CD14-positive monocyte (primary cell): ENCODE measurements at regions not wholly inside any gene's neighbourhood (a gene's known extent, or its start where the extent isn't known, plus 50 kb on each side); places are given as distances from the start of the nearest gene placed in this dataset.

ENCODE experiments used
- DNase-seq, 3 donors: peaks; one replicate each; pipeline ENCODE4 v3.0.0-alpha.2; 2011 to 2022
- H2AFZ ChIP-seq: 2 replicates; pipeline ENCODE4 v1.6.0; 2012; ENCODE audit warnings: mild to moderate bottlenecking, low read depth, low read length, inconsistent platforms; ENCODE audit not compliant: insufficient read depth, poor library complexity, severe bottlenecking
- H3K27ac ChIP-seq, 2 donors: 1 replicate in 1 of 2; 2 replicates in 1 of 2; pipeline ENCODE4 v1.5.1; 2012 to 2013; ENCODE audit warnings: low read length in 2 of 2, control low read depth in 1 of 2, inconsistent platforms in 1 of 2, low read depth in 1 of 2, mild to moderate bottlenecking in 1 of 2
- H3K27me3 ChIP-seq, 2 donors: one replicate each; pipeline versions ENCODE4 v1.6.0 to v1.6.1; 2011 to 2013; ENCODE audit warnings: low read length in 2 of 2; ENCODE audit not compliant: control insufficient read depth in 2 of 2, insufficient read depth in 2 of 2
- H3K36me3 ChIP-seq, 2 donors: replicated peaks in 1 of 2; 1 replicate in 1 of 2; 2 replicates in 1 of 2; pipeline versions ENCODE4 v1.5.1 to v1.6.1; 2012 to 2013; ENCODE audit warnings: low read length in 2 of 2, control low read depth in 1 of 2, inconsistent platforms in 1 of 2, mild to moderate bottlenecking in 1 of 2; ENCODE audit not compliant: insufficient read depth in 2 of 2, control insufficient read depth in 1 of 2
- H3K4me1 ChIP-seq, 2 donors: 1 replicate in 1 of 2; 2 replicates in 1 of 2; pipeline versions ENCODE4 v1.5.1 to v1.6.1; 2012 to 2013; ENCODE audit warnings: low read length in 2 of 2, control low read depth in 1 of 2, inconsistent platforms in 1 of 2, mild to moderate bottlenecking in 1 of 2, moderate library complexity in 1 of 2; ENCODE audit not compliant: insufficient read depth in 2 of 2, control insufficient read depth in 1 of 2
- H3K4me2 ChIP-seq: replicated peaks from 2 replicates; pipeline ENCODE3; 2012; ENCODE audit warnings: low read length, moderate library complexity, mild to moderate bottlenecking; ENCODE audit not compliant: poor library complexity, severe bottlenecking; ENCODE audit errors: extremely low read depth
- H3K4me3 ChIP-seq, 3 experiments: fragments of 200-600 bp in 1 of 3; sonication (generic) in 1 of 3; replicated peaks in 1 of 3; 1 replicate in 2 of 3; 2 replicates in 1 of 3; pipeline ENCODE4 v1.5.1; 2011 to 2013; ENCODE audit warnings: low read length in 3 of 3, mild to moderate bottlenecking in 3 of 3, control low read depth in 2 of 3, low read depth in 2 of 3, inconsistent platforms in 1 of 3, moderate library complexity in 1 of 3
- H3K79me2 ChIP-seq: 2 replicates; pipeline ENCODE4 v1.6.0; 2012; ENCODE audit warnings: mild to moderate bottlenecking, control low read depth, inconsistent platforms, low read length, moderate library complexity; ENCODE audit not compliant: insufficient read depth
- H3K9ac ChIP-seq: 2 replicates; pipeline ENCODE4 v1.6.0; 2017; ENCODE audit warnings: low read length, mild to moderate bottlenecking; ENCODE audit not compliant: insufficient read depth, poor library complexity, severe bottlenecking
- H3K9me3 ChIP-seq, 2 donors: replicated peaks in 1 of 2; 1 replicate in 1 of 2; 2 replicates in 1 of 2; pipeline versions ENCODE4 v1.5.1 to v1.6.1; 2012 to 2013; ENCODE audit warnings: low read length in 2 of 2, control low read depth in 1 of 2; ENCODE audit not compliant: control insufficient read depth in 1 of 2, insufficient read depth in 1 of 2
- H4K20me1 ChIP-seq: 2 replicates; pipeline ENCODE4 v1.6.0; 2012; ENCODE audit warnings: mild to moderate bottlenecking, low read length, control low read depth, moderate library complexity; ENCODE audit not compliant: insufficient read depth
- H3K27ac Mint-ChIP-seq, 7 donors: one replicate each; pipeline ENCODE4 v1.8.0; 2020; ENCODE audit warnings: mild to moderate bottlenecking in 7 of 7, mixed read lengths in 7 of 7, moderate library complexity in 6 of 7, inconsistent platforms in 2 of 7
- H3K27me3 Mint-ChIP-seq, 3 donors: one replicate each; pipeline ENCODE4 v1.8.0; 2021 to 2022; ENCODE audit warnings: low read depth in 3 of 3, mild to moderate bottlenecking in 3 of 3, mixed read lengths in 3 of 3, moderate library complexity in 3 of 3, inconsistent platforms in 1 of 3
- H3K36me3 Mint-ChIP-seq, 2 donors: one replicate each; pipeline ENCODE4 v1.8.0; 2020; ENCODE audit warnings: mixed read lengths in 2 of 2, inconsistent platforms in 1 of 2, mild to moderate bottlenecking in 1 of 2
- H3K4me1 Mint-ChIP-seq: one replicate; pipeline ENCODE4 v1.8.0; 2020; ENCODE audit warnings: mild to moderate bottlenecking, mixed read lengths
- H3K4me3 Mint-ChIP-seq, 2 donors: one replicate each; pipeline ENCODE4 v1.8.0; 2020; ENCODE audit warnings: mild to moderate bottlenecking in 2 of 2, mixed read lengths in 2 of 2, moderate library complexity in 1 of 2
- H3K9me3 Mint-ChIP-seq, 7 donors: one replicate each; pipeline ENCODE4 v1.8.0; 2020 to 2022; ENCODE audit warnings: mixed read lengths in 7 of 7, mild to moderate bottlenecking in 6 of 7, moderate library complexity in 6 of 7, inconsistent platforms in 2 of 7
- WGBS: methylation state at CpG from one replicate; pipeline ENCODE4 v1.1.5; 2013; ENCODE audit warnings: missing lambda C conversion rate; ENCODE audit not compliant: insufficient coverage; 5-methylcytosine and 5-hydroxymethylcytosine counted together
- intact Hi-C, 2 donors: fragments of 100-400 bp; cut with micrococcal nuclease; formaldehyde crosslinking; loops; one replicate each; pipeline versions ENCODE4 v1.15.0 to v1.15.1; 2023
- TF ChIP-seq, protein P1 (sequence below): fragments of 200-600 bp; IDR thresholded peaks from one replicate; pipeline ENCODE4 v1.8.0; 2022; ENCODE audit warnings: antibody characterized with exemption, mild to moderate bottlenecking

DNA sequence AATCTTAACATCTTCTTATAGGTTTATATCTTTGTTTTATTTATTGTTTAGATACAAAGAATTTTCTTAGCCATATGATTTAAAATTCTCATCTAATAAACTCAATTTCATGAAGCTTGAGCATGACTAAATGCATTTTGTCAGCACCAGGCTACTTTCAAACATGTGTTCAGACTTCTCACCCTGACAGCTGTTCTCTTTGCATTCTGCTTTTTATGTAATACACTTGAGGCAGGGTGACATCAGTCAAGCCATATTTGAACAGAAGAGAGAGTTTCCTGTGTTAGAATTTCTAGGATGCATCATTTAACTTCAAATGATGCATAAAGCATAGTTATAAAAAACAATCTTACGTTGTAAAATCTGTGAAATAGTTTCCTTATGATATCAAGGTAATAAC, 1295.1 kb upstream of the PCDH20 start:
- H3K4me3 ChIP-seq: no peak overlapping the region
- Mint-ChIP-seq H3K4me3 (no peak overlapping the region), H3K36me3 (no peaks in the 10 kb centered on the region), H3K9me3 (peaks cover 0 to 7% (median 2%) of the 10 kb centered on the region in 7 donors), H3K27ac (no peak overlapping the region), H3K4me1 (no peaks in the 10 kb centered on the region), H3K27me3 (no peaks in the 10 kb centered on the region)
- H3K27me3 ChIP-seq: no peaks in the 10 kb centered on the region
- H3K27ac ChIP-seq: no peak overlapping the region
- no peaks in the 10 kb centered on the region for H3K4me1 ChIP-seq
- no peak for DNase-seq
- no peak overlapping the region for H2AFZ ChIP-seq
- intact Hi-C loops: no loop called here
- H3K36me3 ChIP-seq: no peaks in the 10 kb centered on the region
- WGBS: no CpG with 5 or more reads among the region's 1 CpG
- no peaks in the 10 kb centered on the region for H3K79me2 ChIP-seq
- no peaks in the 10 kb centered on the region for H4K20me1 ChIP-seq
- TF ChIP-seq, protein P1, sequence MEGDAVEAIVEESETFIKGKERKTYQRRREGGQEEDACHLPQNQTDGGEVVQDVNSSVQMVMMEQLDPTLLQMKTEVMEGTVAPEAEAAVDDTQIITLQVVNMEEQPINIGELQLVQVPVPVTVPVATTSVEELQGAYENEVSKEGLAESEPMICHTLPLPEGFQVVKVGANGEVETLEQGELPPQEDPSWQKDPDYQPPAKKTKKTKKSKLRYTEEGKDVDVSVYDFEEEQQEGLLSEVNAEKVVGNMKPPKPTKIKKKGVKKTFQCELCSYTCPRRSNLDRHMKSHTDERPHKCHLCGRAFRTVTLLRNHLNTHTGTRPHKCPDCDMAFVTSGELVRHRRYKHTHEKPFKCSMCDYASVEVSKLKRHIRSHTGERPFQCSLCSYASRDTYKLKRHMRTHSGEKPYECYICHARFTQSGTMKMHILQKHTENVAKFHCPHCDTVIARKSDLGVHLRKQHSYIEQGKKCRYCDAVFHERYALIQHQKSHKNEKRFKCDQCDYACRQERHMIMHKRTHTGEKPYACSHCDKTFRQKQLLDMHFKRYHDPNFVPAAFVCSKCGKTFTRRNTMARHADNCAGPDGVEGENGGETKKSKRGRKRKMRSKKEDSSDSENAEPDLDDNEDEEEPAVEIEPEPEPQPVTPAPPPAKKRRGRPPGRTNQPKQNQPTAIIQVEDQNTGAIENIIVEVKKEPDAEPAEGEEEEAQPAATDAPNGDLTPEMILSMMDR: no peak
- H3K4me2 ChIP-seq: no peak overlapping the region
- peaks cover 7 to 15% of the 10 kb centered on the region in 2 donors for H3K9me3 ChIP-seq
- H3K9ac ChIP-seq: no peak overlapping the region

DNA sequence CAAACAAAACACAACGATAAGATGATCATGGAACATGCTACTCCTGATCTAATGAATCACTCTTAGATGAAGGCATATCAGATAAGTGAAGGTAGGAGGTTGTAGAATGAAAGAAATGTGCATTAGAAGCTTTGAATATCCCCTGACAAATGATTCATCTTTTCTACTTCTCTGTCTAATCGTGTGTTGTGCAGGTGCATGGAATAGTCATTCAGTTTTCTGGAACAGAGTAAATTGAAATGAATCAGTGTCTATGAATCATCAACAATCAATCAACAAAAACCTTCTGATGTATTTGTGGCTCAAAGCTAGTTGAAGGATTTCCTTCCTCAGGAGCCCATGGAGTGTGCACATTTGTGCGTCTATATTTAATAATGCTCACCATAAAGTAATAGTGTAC, 1290.4 kb upstream of the PCDH20 start:
- intact Hi-C loops: no loop called here
- H3K27ac Mint-ChIP-seq: no peak overlapping the region
- no peak overlapping the region for H2AFZ ChIP-seq
- TF ChIP-seq, protein P1: no peak
- no peak overlapping the region for H3K27ac ChIP-seq
- H3K36me3 Mint-ChIP-seq: no peaks in the 10 kb centered on the region
- no peaks in the 10 kb centered on the region for H3K9me3 ChIP-seq
- H3K9me3 Mint-ChIP-seq: peaks cover 0 to 3% (median 0%) of the 10 kb centered on the region in 7 donors
- no peaks in the 10 kb centered on the region for H3K4me1 Mint-ChIP-seq
- WGBS: no CpG with 5 or more reads among the region's 3 CpGs
- H3K36me3 ChIP-seq: no peaks in the 10 kb centered on the region
- no peak overlapping the region for H3K4me3 Mint-ChIP-seq
- no peak overlapping the region for H3K4me3 ChIP-seq
- no peaks in the 10 kb centered on the region for H3K79me2 ChIP-seq
- peaks cover 0 to 1% (median 0%) of the 10 kb centered on the region in 3 donors for H3K27me3 Mint-ChIP-seq
- H3K9ac ChIP-seq: no peak overlapping the region
- DNase-seq: no peak
- no peaks in the 10 kb centered on the region for H3K4me1 ChIP-seq
- H3K27me3 ChIP-seq: no peaks in the 10 kb centered on the region
- H4K20me1 ChIP-seq: no peaks in the 10 kb centered on the region
- no peak overlapping the region for H3K4me2 ChIP-seq
